H9 (cell line): ENCODE measurements at regions not wholly inside any gene's neighbourhood (a gene's known extent, or its start where the extent isn't known, plus 50 kb on each side); places are given as distances from the start of the nearest gene placed in this dataset.

ENCODE experiments used
- DNase-seq: peaks from one replicate; pipeline ENCODE4 v3.0.0-alpha.2; 2017
- H2AFZ ChIP-seq: one replicate; pipeline ENCODE4 v1.6.1; 2013; ENCODE audit warnings: mild to moderate bottlenecking, low read length, control low read depth, moderate library complexity
- H2AK5ac ChIP-seq: 2 replicates; pipeline ENCODE4 v1.6.1; 2013; ENCODE audit warnings: low read length, control low read depth, mixed read lengths; ENCODE audit not compliant: insufficient read length
- H2BK120ac ChIP-seq: one replicate; pipeline ENCODE4 v1.6.1; 2013; ENCODE audit warnings: low read depth, mild to moderate bottlenecking, low read length, control low read depth, inconsistent platforms; ENCODE audit not compliant: poor library complexity, severe bottlenecking
- H2BK12ac ChIP-seq: 2 replicates; pipeline ENCODE4 v1.6.1; 2013; ENCODE audit warnings: low read length, control low read depth, mixed read lengths, low read depth; ENCODE audit not compliant: insufficient read length
- H2BK15ac ChIP-seq: 2 replicates; pipeline ENCODE4 v1.6.1; 2013; ENCODE audit warnings: low read depth, low read length, control low read depth
- H2BK20ac ChIP-seq: one replicate; pipeline ENCODE4 v1.6.1; 2013; ENCODE audit warnings: low read depth, mild to moderate bottlenecking, low read length, control low read depth, inconsistent platforms; ENCODE audit not compliant: poor library complexity, severe bottlenecking
- H2BK5ac ChIP-seq: 2 replicates; pipeline ENCODE4 v1.6.1; 2013; ENCODE audit warnings: low read length, control low read depth, mixed read lengths; ENCODE audit not compliant: insufficient read length
- H3K14ac ChIP-seq: 2 replicates; pipeline ENCODE4 v1.6.1; 2013; ENCODE audit warnings: low read length, control low read depth; ENCODE audit not compliant: insufficient read depth
- H3K18ac ChIP-seq: 2 replicates; pipeline ENCODE4 v1.6.1; 2013; ENCODE audit warnings: low read depth, mild to moderate bottlenecking, mixed read lengths, low read length, control low read depth; ENCODE audit not compliant: insufficient read length
- H3K23ac ChIP-seq: 2 replicates; pipeline ENCODE4 v1.6.1; 2013; ENCODE audit warnings: low read length, control low read depth, mixed read lengths, low read depth; ENCODE audit not compliant: insufficient read length
- H3K23me2 ChIP-seq: 2 replicates; pipeline ENCODE4 v1.6.1; 2013; ENCODE audit warnings: low read depth, mild to moderate bottlenecking, mixed read lengths, low read length, control low read depth; ENCODE audit not compliant: insufficient read length, poor library complexity, severe bottlenecking
- H3K27ac ChIP-seq: 2 replicates; pipeline ENCODE4 v1.5.1; 2013; ENCODE audit warnings: low read length, control low read depth, mixed read lengths, low read depth; ENCODE audit not compliant: insufficient read length
- H3K27me3 ChIP-seq: 2 replicates; pipeline ENCODE4 v1.6.1; 2013; ENCODE audit warnings: low read length, control low read depth, inconsistent platforms; ENCODE audit not compliant: insufficient read depth
- H3K4ac ChIP-seq: 2 replicates; pipeline ENCODE4 v1.6.1; 2013; ENCODE audit warnings: low read depth, mild to moderate bottlenecking, control low read depth, inconsistent platforms, low read length, moderate library complexity
- H3K4me1 ChIP-seq: 2 replicates; pipeline ENCODE4 v1.6.1; 2013; ENCODE audit warnings: low read length, control low read depth, inconsistent platforms; ENCODE audit not compliant: insufficient read depth
- H3K4me2 ChIP-seq: 2 replicates; pipeline ENCODE4 v1.6.1; 2013; ENCODE audit warnings: low read length, control low read depth, mixed read lengths; ENCODE audit not compliant: insufficient read length, insufficient read depth
- H3K56ac ChIP-seq: 2 replicates; pipeline ENCODE4 v1.6.1; 2013; ENCODE audit warnings: low read depth, mild to moderate bottlenecking, mixed read lengths, low read length, control low read depth; ENCODE audit not compliant: insufficient read length
- H3K79me1 ChIP-seq: 2 replicates; pipeline ENCODE4 v1.6.1; 2013; ENCODE audit warnings: low read depth, mild to moderate bottlenecking, moderate library complexity, low read length, control low read depth, inconsistent platforms; ENCODE audit not compliant: insufficient read depth, poor library complexity, severe bottlenecking
- H3K79me2 ChIP-seq: 2 replicates; pipeline ENCODE4 v1.6.1; 2013; ENCODE audit warnings: low read length, control low read depth, inconsistent platforms; ENCODE audit not compliant: insufficient read depth
- H3K9ac ChIP-seq: 2 replicates; pipeline ENCODE4 v1.6.1; 2013; ENCODE audit warnings: low read length, control low read depth, mixed read lengths; ENCODE audit not compliant: insufficient read length; ENCODE audit errors: extremely low read depth
- H3K9me3 ChIP-seq: one replicate; pipeline ENCODE4 v1.6.1; 2013; ENCODE audit warnings: low read depth, low read length, inconsistent platforms; ENCODE audit not compliant: control insufficient read depth
- H3T11ph ChIP-seq: one replicate; pipeline ENCODE4 v1.6.1; 2013; ENCODE audit warnings: mild to moderate bottlenecking, low read length, control low read depth, inconsistent platforms
- H4K20me1 ChIP-seq: one replicate; pipeline ENCODE4 v1.6.1; 2013; ENCODE audit not compliant: control insufficient read depth, insufficient read length, insufficient read depth
- H4K5ac ChIP-seq: 2 replicates; pipeline ENCODE4 v1.6.1; 2013; ENCODE audit warnings: low read depth, mild to moderate bottlenecking, mixed read lengths, low read length, control low read depth; ENCODE audit not compliant: insufficient read length
- H4K8ac ChIP-seq: replicated peaks from 2 replicates; pipeline ENCODE4 v1.6.1; 2013; ENCODE audit warnings: low read length, control low read depth, mixed read lengths, low read depth; ENCODE audit not compliant: insufficient read length
- H4K91ac ChIP-seq: 2 replicates; pipeline ENCODE4 v1.6.1; 2013; ENCODE audit warnings: low read depth, mild to moderate bottlenecking, moderate library complexity, mixed read lengths, low read length, control low read depth; ENCODE audit not compliant: insufficient read length
- H3K27ac Mint-ChIP-seq, 3 experiments: 2 replicates in 2 of 3; 3 replicates in 1 of 3; pipeline ENCODE4 v1.8.0; 2020 to 2021; ENCODE audit warnings: mixed read lengths in 3 of 3, mild to moderate bottlenecking in 1 of 3, moderate library complexity in 1 of 3
- H3K27me3 Mint-ChIP-seq: 2 replicates; pipeline ENCODE4 v1.8.0; 2021; ENCODE audit warnings: low read depth, mild to moderate bottlenecking, moderate library complexity, mixed read lengths
- H3K36me3 Mint-ChIP-seq, 3 experiments: 2 replicates in 2 of 3; 3 replicates in 1 of 3; pipeline ENCODE4 v1.8.0; 2020 to 2021; ENCODE audit warnings: low read depth in 3 of 3, mixed read lengths in 3 of 3; ENCODE audit not compliant: insufficient read depth in 1 of 3
- H3K4me1 Mint-ChIP-seq, 2 experiments: 2 replicates each; pipeline ENCODE4 v1.8.0; 2020; ENCODE audit warnings: mixed read lengths in 2 of 2
- H3K4me3 Mint-ChIP-seq, 2 experiments: 2 replicates in 1 of 2; 3 replicates in 1 of 2; pipeline ENCODE4 v1.8.0; 2020 to 2021; ENCODE audit warnings: mild to moderate bottlenecking in 2 of 2, mixed read lengths in 2 of 2, moderate library complexity in 1 of 2
- H3K9me3 Mint-ChIP-seq, 2 experiments: 2 replicates in 1 of 2; 3 replicates in 1 of 2; pipeline ENCODE4 v1.8.0; 2020; ENCODE audit warnings: mild to moderate bottlenecking in 2 of 2, mixed read lengths in 2 of 2, moderate library complexity in 1 of 2
- CTCF ChIP-seq: fragments of 200-600 bp; sonication (generic); conservative IDR thresholded peaks from 3 replicates; pipeline ENCODE4 v1.8.0; 2021; ENCODE audit warnings: antibody characterized with exemption, mild to moderate bottlenecking
- WGBS: extraction: QIAGEN DNeasy Blood & Tissue Kit; methylation state at CpG from one replicate; pipeline ENCODE4 v1.1.7; 2013; ENCODE audit warnings: missing lambda C conversion rate, low lambda C conversion rate, mixed read lengths; ENCODE audit not compliant: insufficient read length; ENCODE audit errors: extremely low coverage; 5-methylcytosine and 5-hydroxymethylcytosine counted together

- Histone ChIP-seq H3K14ac (no peak overlapping the region), H3K23me2 (no peaks in the 10 kb centered on the region), H2AK5ac (no peak overlapping the region), H3K27me3 (no peaks in the 10 kb centered on the region), H2BK12ac (no peak overlapping the region), H2BK20ac (no peak overlapping the region), H3K23ac (no peak overlapping the region), H3K4me1 (no peaks in the 10 kb centered on the region; the same call in 1 of the 2 replicates), H4K91ac (no peak overlapping the region), H3K4me2 (no peak overlapping the region), H3K27ac (no peak overlapping the region), H2BK5ac (no peak overlapping the region), H4K20me1 (no peaks in the 10 kb centered on the region), H2AFZ (no peak overlapping the region), H3K4ac (no peak overlapping the region), H3T11ph (no peak overlapping the region), H3K9me3 (no peaks in the 10 kb centered on the region), H3K18ac (no peak overlapping the region), H3K56ac (no peak overlapping the region), H3K79me1 (no peaks in the 10 kb centered on the region), H2BK15ac (no peak overlapping the region), H3K9ac (no peak overlapping the region), H3K79me2 (no peaks in the 10 kb centered on the region), H2BK120ac (no peak overlapping the region), H4K8ac (no peak overlapping the region), H4K5ac (no peak overlapping the region)
- no CpG with 5 or more reads among the region's 1 CpG for WGBS
- DNase-seq: no peak
- Mint-ChIP-seq H3K27me3 (no peaks in the 10 kb centered on the region; the same call in 1 of the 2 replicates), H3K4me3 (no peak overlapping the region), H3K36me3 (peaks cover 3 to 7% (median 5%) of the 10 kb centered on the region in 3 experiments; a peak in 6 of 7 replicates), H3K27ac (no peak overlapping the region), H3K4me1 (peaks cover 12 to 14% of the 10 kb centered on the region in 2 experiments), H3K9me3 (peaks cover 4 to 9% of the 10 kb centered on the region in 2 experiments)
- TF ChIP-seq CTCF: no peak
Measured at GRCh38 chr11:127334466-127334865, 333.9 kb upstream of the KIRREL3 start.
